ENCODE measurements at regions not wholly inside any gene's neighbourhood (a gene's known extent, or its start where the extent isn't known, plus 50 kb on each side); places are given as distances from the start of the nearest gene placed in this dataset.

DNA sequence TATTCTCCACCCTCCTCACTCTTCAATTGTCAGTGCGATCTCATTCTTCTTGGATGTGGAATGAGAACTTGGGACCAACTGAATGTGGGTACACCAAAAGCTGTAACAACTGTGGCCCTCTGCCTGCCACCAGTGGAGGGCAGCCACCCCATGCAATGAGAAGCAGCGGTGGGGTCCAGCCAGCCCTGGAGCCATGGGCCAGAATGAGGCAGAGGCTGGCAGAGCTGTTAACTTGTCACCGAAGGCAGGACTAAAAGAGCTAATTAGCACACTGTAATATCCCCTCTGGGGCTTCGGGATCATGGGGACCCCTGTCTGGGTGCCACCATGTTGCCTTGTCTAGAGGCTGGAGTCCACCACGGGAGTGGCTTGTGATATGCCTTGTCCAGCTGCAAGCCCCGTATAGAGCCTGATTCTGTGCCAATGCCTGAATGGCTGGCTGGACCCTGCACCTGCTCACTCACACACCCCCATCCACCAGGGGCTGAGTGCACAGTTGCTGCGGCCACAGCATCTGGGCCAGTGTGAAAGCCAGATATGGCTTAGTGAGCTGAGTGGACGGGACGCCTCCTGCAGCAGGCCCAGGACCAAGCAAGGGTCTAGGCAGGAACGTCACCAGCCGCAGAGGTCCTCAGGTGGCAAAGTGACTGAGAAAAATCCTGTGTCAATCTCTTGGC is 680.5 kb downstream of the DSC3 start:
- TF ChIP-seq, protein P1, sequence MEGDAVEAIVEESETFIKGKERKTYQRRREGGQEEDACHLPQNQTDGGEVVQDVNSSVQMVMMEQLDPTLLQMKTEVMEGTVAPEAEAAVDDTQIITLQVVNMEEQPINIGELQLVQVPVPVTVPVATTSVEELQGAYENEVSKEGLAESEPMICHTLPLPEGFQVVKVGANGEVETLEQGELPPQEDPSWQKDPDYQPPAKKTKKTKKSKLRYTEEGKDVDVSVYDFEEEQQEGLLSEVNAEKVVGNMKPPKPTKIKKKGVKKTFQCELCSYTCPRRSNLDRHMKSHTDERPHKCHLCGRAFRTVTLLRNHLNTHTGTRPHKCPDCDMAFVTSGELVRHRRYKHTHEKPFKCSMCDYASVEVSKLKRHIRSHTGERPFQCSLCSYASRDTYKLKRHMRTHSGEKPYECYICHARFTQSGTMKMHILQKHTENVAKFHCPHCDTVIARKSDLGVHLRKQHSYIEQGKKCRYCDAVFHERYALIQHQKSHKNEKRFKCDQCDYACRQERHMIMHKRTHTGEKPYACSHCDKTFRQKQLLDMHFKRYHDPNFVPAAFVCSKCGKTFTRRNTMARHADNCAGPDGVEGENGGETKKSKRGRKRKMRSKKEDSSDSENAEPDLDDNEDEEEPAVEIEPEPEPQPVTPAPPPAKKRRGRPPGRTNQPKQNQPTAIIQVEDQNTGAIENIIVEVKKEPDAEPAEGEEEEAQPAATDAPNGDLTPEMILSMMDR (IDR thresholded peaks at IDR 0.05), result no peak
- TF ChIP-seq POLR2A (IDR thresholded peaks at IDR 0.05), result no peak

All from uterus (tissue), 2 donors.